OCI-LY1 (cell line): ENCODE measurements at regions not wholly inside any gene's neighbourhood (a gene's known extent, or its start where the extent isn't known, plus 50 kb on each side); places are given as distances from the start of the nearest gene placed in this dataset.
"Not testable (repeated sequence)": the region's sequence is repeated elsewhere in the genome, so short reads cannot be mapped to it uniquely, and the experiment has no call there.

Experiments used
- H2AFZ ChIP-seq: fragments of 200-600 bp; sonication (generic), shearing (Covaris generic); 2 replicates; pipeline ENCODE4 v1.6.0; 2014; ENCODE audit warnings: antibody characterized with exemption, mild to moderate bottlenecking, low read length
- H3F3A ChIP-seq: fragments of 200-600 bp; sonication (generic), shearing (Covaris generic); 2 replicates; pipeline ENCODE4 v1.6.0; 2014; ENCODE audit warnings: mild to moderate bottlenecking, antibody characterized with exemption, low read length, moderate library complexity; ENCODE audit not compliant: insufficient read depth
- H3K27ac ChIP-seq: fragments of 200-600 bp; sonication (generic); 2 replicates; pipeline ENCODE4 v1.5.1; 2014; ENCODE audit warnings: low read length, mixed run types, mild to moderate bottlenecking, low read depth; ENCODE audit not compliant: poor library complexity, severe bottlenecking
- H3K27me3 ChIP-seq: fragments of 200-600 bp; sonication (generic); 2 replicates; pipeline ENCODE4 v1.6.0; 2014; ENCODE audit warnings: antibody characterized with exemption, mild to moderate bottlenecking, low read length, moderate library complexity; ENCODE audit not compliant: insufficient read depth
- H3K36me3 ChIP-seq: fragments of 200-600 bp; sonication (generic); 2 replicates; pipeline ENCODE4 v1.6.1; 2014; ENCODE audit warnings: mild to moderate bottlenecking, antibody characterized with exemption, low read length, moderate library complexity, mixed read lengths; ENCODE audit not compliant: insufficient read depth
- H3K4me1 ChIP-seq: fragments of 200-600 bp; sonication (generic); 2 replicates; pipeline ENCODE4 v1.5.1; 2014; ENCODE audit warnings: mild to moderate bottlenecking, low read length, moderate library complexity; ENCODE audit not compliant: insufficient read depth, severe bottlenecking
- H3K4me2 ChIP-seq: fragments of 200-600 bp; sonication (generic), shearing (Covaris generic); 2 replicates; pipeline ENCODE4 v1.6.1; 2014; ENCODE audit warnings: low read length
- H3K4me3 ChIP-seq: fragments of 200-600 bp; sonication (generic); 2 replicates; pipeline ENCODE4 v1.5.1; 2014; ENCODE audit warnings: low read length, low read depth, mild to moderate bottlenecking, mixed read lengths; ENCODE audit not compliant: poor library complexity, severe bottlenecking
- H3K79me2 ChIP-seq: fragments of 200-600 bp; shearing (Covaris generic); 2 replicates; pipeline ENCODE4 v1.6.1; 2016; ENCODE audit warnings: mixed run types, low read length, mixed read lengths; ENCODE audit not compliant: insufficient read depth
- H3K9ac ChIP-seq: fragments of 200-600 bp; sonication (generic), shearing (Covaris generic); 2 replicates; pipeline ENCODE4 v1.6.1; 2014; ENCODE audit warnings: mild to moderate bottlenecking, low read length, mixed read lengths
- H3K9me2 ChIP-seq: fragments of 200-600 bp; sonication (generic), shearing (Covaris generic); 2 replicates; pipeline ENCODE4 v1.6.1; 2014; ENCODE audit warnings: low read depth, mild to moderate bottlenecking, low read length, mixed read lengths
- H3K9me3 ChIP-seq: fragments of 200-600 bp; shearing (Covaris generic); 2 replicates; pipeline ENCODE4 v1.6.1; 2014; ENCODE audit warnings: low read length, mixed read lengths
- H4K20me1 ChIP-seq: fragments of 200-600 bp; sonication (generic), shearing (Covaris generic); 2 replicates; pipeline ENCODE4 v1.6.0; 2016; ENCODE audit warnings: mild to moderate bottlenecking, low read length; ENCODE audit not compliant: insufficient read depth
- EZH2 ChIP-seq: fragments of 200-600 bp; sonication (generic), shearing (Covaris generic); IDR thresholded peaks from 2 replicates; pipeline ENCODE4 v1.8.0; 2017; ENCODE audit warnings: borderline replicate concordance, mixed run types, mild to moderate bottlenecking, antibody characterized with exemption, low read length, moderate library complexity, mixed read lengths
- TF ChIP-seq, protein P1 (sequence below): fragments of 200-600 bp; sonication (generic), shearing (Covaris generic); IDR thresholded peaks from 2 replicates; pipeline ENCODE4 v1.5.1; 2017; ENCODE audit warnings: mild to moderate bottlenecking, antibody characterized with exemption, low read length, moderate library complexity, mixed read lengths

DNA sequence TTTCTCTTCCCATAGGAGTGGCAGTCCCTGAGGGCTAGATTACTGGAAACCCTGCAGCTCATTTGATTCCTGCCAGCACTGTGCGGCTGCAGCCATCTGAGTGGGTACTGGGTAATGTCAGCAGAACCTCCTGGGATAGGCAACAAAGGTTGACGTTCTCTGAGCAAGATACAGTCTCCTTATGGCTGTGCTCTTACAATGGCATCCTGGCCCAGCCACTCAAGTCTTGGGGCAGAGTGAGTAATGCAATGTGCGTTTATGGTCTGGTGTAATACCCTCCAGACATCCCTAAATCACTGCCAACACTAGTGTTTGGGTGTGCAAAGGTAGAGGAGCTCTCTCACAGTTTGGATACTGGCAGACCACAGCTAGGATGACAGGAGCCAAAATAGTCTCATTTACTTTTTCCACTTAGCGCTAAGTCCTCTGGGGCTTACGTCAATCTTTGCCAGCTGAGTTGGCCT, 775.8 kb downstream of the ZNF385D start:
- H3K4me2 ChIP-seq: no peak overlapping the region
- H3K4me1 ChIP-seq: no peaks in the 10 kb centered on the region
- no peaks in the 10 kb centered on the region for H3K79me2 ChIP-seq
- TF ChIP-seq, protein P1, sequence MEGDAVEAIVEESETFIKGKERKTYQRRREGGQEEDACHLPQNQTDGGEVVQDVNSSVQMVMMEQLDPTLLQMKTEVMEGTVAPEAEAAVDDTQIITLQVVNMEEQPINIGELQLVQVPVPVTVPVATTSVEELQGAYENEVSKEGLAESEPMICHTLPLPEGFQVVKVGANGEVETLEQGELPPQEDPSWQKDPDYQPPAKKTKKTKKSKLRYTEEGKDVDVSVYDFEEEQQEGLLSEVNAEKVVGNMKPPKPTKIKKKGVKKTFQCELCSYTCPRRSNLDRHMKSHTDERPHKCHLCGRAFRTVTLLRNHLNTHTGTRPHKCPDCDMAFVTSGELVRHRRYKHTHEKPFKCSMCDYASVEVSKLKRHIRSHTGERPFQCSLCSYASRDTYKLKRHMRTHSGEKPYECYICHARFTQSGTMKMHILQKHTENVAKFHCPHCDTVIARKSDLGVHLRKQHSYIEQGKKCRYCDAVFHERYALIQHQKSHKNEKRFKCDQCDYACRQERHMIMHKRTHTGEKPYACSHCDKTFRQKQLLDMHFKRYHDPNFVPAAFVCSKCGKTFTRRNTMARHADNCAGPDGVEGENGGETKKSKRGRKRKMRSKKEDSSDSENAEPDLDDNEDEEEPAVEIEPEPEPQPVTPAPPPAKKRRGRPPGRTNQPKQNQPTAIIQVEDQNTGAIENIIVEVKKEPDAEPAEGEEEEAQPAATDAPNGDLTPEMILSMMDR: no peak
- TF ChIP-seq EZH2: no peak
- no peak overlapping the region for H2AFZ ChIP-seq
- no peaks in the 10 kb centered on the region for H3K36me3 ChIP-seq
- no peaks in the 10 kb centered on the region for H3K9me2 ChIP-seq
- H3K9ac ChIP-seq: no peak overlapping the region
- no peaks in the 10 kb centered on the region for H3K9me3 ChIP-seq
- no peaks in the 10 kb centered on the region for H3K27me3 ChIP-seq
- H3K4me3 ChIP-seq: no peak overlapping the region
- no peaks in the 10 kb centered on the region for H4K20me1 ChIP-seq
- H3F3A ChIP-seq: no peaks in the 10 kb centered on the region
- H3K27ac ChIP-seq: no peak overlapping the region

DNA sequence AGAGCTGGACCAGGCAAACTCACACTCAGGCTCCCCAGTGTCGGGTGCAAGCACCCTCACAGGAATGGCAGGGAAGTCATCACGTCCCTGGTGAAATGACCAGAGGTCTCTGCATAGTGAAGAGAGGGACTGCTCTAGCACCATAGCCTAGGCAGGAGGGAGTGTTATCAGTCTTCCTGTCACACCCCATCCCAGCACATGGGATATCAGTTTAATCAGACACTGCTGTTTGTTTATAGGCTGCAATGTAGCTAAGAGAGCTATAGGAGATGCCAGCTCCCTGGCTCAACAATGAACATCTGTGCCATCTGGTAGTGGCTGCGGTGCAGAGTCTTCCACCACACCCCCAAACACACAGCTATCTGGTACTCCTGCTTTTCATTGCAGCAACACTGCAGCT, 776.6 kb downstream of the ZNF385D start:
- H3K9me3 ChIP-seq: no peaks in the 10 kb centered on the region
- no peaks in the 10 kb centered on the region for H3K27me3 ChIP-seq
- no peak overlapping the region for H2AFZ ChIP-seq
- H3K4me2 ChIP-seq: no peak overlapping the region
- H3K4me3 ChIP-seq: no peak overlapping the region
- TF ChIP-seq, protein P1: no peak
- no peak for TF ChIP-seq EZH2
- no peaks in the 10 kb centered on the region for H3K79me2 ChIP-seq
- H3K9me2 ChIP-seq: no peaks in the 10 kb centered on the region
- H3K36me3 ChIP-seq: no peaks in the 10 kb centered on the region
- H3F3A ChIP-seq: no peaks in the 10 kb centered on the region
- H3K27ac ChIP-seq: no peak overlapping the region
- H3K9ac ChIP-seq: no peak overlapping the region
- H3K4me1 ChIP-seq: no peaks in the 10 kb centered on the region
- no peaks in the 10 kb centered on the region for H4K20me1 ChIP-seq

DNA sequence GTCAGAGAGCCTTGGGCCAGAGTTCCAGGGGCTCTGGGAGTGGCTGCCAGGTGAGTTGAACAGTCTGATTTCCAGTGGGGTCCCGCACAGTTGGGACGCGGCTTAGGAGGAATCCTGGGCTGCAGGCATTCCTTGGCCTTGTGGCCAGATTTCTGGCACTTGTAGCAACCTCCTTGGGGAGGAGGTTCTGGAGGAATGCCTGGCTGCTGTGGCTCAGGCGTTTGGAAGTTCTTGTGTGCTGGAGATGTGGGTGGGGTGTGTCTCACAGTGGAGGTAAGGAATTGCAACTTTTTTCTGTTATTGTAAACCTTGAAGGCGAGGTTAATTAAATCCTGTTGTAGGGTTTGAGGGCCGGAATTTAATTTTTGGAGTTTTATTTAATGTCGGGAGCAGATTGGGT, 780.2 kb downstream of the ZNF385D start:
- not testable (repeated sequence) for H4K20me1 ChIP-seq, H3K27ac ChIP-seq, H3K27me3 ChIP-seq, H2AFZ ChIP-seq, H3K9ac ChIP-seq, H3K9me3 ChIP-seq, H3K36me3 ChIP-seq, H3K9me2 ChIP-seq, H3K4me1 ChIP-seq, H3K4me2 ChIP-seq, H3K4me3 ChIP-seq, H3F3A ChIP-seq, H3K79me2 ChIP-seq

DNA sequence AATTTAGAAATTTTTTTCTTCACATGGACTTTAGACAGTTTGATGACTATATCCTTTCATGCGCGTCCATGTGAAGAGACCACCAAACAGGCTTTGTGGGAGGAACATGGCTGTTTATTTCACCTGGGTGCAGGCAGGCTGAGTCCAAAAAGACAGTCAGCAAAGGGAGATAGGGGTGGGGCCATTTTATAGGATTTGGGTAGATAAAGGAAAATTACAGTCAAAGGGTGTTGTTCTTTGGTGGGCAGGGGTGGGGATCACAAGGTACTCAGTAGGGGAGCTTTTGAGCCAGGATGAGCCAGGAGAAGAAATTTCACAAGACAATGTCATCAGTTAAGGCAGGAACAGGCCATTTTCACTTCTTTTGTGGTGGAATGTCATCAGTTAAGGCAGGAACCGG, 781.5 kb upstream of the SGO1 start:
- H3K36me3 ChIP-seq, H3K9me3 ChIP-seq, H4K20me1 ChIP-seq, H3K27ac ChIP-seq, H3K4me1 ChIP-seq, H3K79me2 ChIP-seq, H3K9ac ChIP-seq, H3K4me3 ChIP-seq, H3K9me2 ChIP-seq, H2AFZ ChIP-seq, H3F3A ChIP-seq, H3K27me3 ChIP-seq, H3K4me2 ChIP-seq: not testable (repeated sequence)
